Lung (tissue), 11 donors: ENCODE measurements at regions not wholly inside any gene's neighbourhood (a gene's known extent, or its start where the extent isn't known, plus 50 kb on each side); places are given as distances from the start of the nearest gene placed in this dataset.
"Not testable (repeated sequence)": the region's sequence is repeated elsewhere in the genome, so short reads cannot be mapped to it uniquely, and the experiment has no call there.

Experiments used
- ATAC-seq: fragments of 200-7000 bp; cut with Tn5 transposase; one replicate; pipeline ENCODE4 v1.9.1; 2020; ENCODE audit warnings: moderate number of reproducible peaks; ENCODE audit not compliant: insufficient read depth, low FRiP score
- DNase-seq, 3 donors: peaks; one replicate each; pipeline ENCODE4 v3.0.0-alpha.2; 2013 to 2017
- H3K27ac ChIP-seq, 2 donors: one replicate each; pipeline ENCODE4 v1.5.1; 2013; ENCODE audit warnings: mild to moderate bottlenecking in 2 of 2, moderate library complexity in 2 of 2, control low read depth in 1 of 2, inconsistent platforms in 1 of 2, low read depth in 1 of 2, low read length in 1 of 2
- H3K27me3 ChIP-seq, 3 donors: one replicate each; pipeline ENCODE4 v1.5.1; 2013; ENCODE audit warnings: low read length in 2 of 3; ENCODE audit not compliant: control insufficient read depth in 3 of 3, insufficient read depth in 3 of 3
- H3K36me3 ChIP-seq, 4 donors: one replicate each; pipeline ENCODE4 v1.5.1; 2013; ENCODE audit warnings: low read length in 4 of 4, mild to moderate bottlenecking in 1 of 4, moderate library complexity in 1 of 4; ENCODE audit not compliant: control insufficient read depth in 4 of 4, insufficient read depth in 4 of 4
- H3K4me1 ChIP-seq, 5 donors: one replicate each; pipeline ENCODE4 v1.5.1; 2013; ENCODE audit warnings: low read length in 5 of 5, mild to moderate bottlenecking in 2 of 5, moderate library complexity in 1 of 5; ENCODE audit not compliant: control insufficient read depth in 5 of 5, insufficient read depth in 5 of 5
- H3K4me3 ChIP-seq: one replicate; pipeline ENCODE4 v1.5.1; 2013; ENCODE audit warnings: mild to moderate bottlenecking, control low read depth, moderate library complexity
- H3K9ac ChIP-seq, 2 donors: one replicate each; pipeline ENCODE4 v1.5.1; 2013; ENCODE audit warnings: low read length in 2 of 2, control low read depth in 1 of 2; ENCODE audit not compliant: insufficient read depth in 1 of 2
- H3K9me3 ChIP-seq, 4 donors: one replicate each; pipeline ENCODE4 v1.5.1; 2013; ENCODE audit warnings: low read length in 3 of 4, mild to moderate bottlenecking in 1 of 4, moderate library complexity in 1 of 4; ENCODE audit not compliant: control insufficient read depth in 4 of 4, insufficient read depth in 3 of 4
- CTCF ChIP-seq: IDR thresholded peaks from 2 replicates; pipeline ENCODE4 v1.5.1; 2012; ENCODE audit warnings: mild to moderate bottlenecking; ENCODE audit errors: control extremely low read depth, extremely low read depth
- WGBS, 2 donors: extraction: QIAGEN DNeasy Blood & Tissue Kit; methylation state at CpG; one replicate each; pipeline ENCODE4 v1.1.7; 2013; 5-methylcytosine and 5-hydroxymethylcytosine counted together
- donor health status: control.
- donor health status: control.
- donor health status: Bipolar disorder and iron deficiency.
- donor health status: healthy.
- donor health status: DM: yes; HTN: yes; CAD: no.

DNA sequence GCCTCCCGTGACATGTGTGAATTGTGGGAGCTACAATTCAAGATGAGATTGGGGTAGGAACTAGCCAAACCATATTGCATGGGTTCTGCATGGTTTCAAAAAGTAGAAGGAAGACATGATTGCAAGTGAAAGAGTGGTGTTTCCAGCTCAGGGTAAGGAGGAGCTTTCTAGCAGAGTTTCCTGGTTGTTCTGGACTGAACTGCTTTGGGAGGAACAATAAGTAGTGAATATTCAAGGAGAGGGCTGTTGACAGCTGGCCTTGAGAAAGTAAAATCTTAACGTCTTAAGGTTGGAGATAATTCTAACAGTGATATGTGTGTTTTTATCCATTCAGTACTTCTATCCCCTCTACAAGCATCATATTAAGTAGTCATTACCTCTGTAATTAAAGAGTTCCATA lies 62.2 kb upstream of the PRKG1 start:
- Histone ChIP-seq H3K4me3 (no peak overlapping the region), H3K9me3 (no peaks in the 10 kb centered on the region), H3K27ac (no peak overlapping the region), H3K9ac (no peak overlapping the region), H3K27me3 (no peaks in the 10 kb centered on the region), H3K4me1 (peaks cover 0 to 25% (median 2%) of the 10 kb centered on the region in 5 donors), H3K36me3 (no peaks in the 10 kb centered on the region)
- 64 to 84% methylated on average over 2 of the region's 2 CpGs for WGBS, 2 donors
- DNase-seq (no peak), ATAC-seq (no peak)
- no peak for TF ChIP-seq CTCF

DNA sequence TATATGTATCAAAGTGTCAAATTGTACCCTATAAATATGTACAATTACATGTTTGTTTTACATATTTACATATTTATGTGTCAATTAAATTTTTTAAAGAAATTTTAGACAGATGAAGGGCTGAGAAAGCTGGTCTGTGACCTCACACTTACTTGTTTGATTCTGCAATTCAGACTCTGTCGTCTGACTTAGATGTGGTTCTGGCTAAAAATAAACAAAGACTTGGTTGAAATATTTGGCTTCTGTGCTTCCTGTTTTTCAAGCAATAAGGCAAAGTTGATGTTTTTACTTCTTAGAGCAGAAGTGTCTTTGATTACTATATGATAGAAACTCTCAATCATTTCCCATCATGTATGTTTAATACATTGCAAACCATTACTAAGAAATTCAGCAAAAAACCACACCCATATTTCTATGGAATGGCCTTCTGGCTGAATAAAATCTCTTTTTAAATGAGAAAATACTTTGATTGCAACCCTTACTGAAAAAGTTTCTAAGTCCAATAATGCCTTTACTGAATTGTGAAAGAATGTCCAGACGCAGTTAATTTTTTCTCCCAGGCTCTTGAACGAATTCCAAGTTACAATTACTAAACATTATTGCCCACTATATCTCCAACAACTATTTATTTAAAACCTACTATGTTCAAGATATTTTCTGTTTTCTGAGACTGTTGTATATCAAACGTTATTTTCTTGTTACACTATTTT lies 59.5 kb upstream of the PRKG1 start:
- peaks cover 0 to 25% (median 2%) of the 10 kb centered on the region in 5 donors for H3K4me1 ChIP-seq
- ATAC-seq = no peak
- WGBS, 2 donors = 41 to 55% methylated on average over 4 of the region's 4 CpGs

DNA sequence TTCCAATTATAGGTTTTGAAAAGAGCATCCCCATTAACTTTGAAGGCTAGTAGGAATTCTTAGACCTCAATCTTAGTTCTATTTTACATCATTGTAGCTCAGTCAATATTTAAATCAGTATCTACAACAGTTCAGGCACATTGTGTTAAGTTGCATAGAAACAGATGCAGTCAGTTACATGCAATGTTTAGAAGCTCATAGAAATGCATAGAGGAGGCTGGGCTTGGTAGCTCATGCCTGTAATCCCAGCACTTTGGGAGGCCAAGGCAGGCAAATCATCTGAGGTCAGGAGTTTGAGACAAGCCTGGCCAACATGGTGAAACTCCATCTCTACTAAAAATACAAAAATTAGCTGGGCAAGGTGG lies 58.9 kb upstream of the PRKG1 start:
- not testable (repeated sequence) for H3K27me3 ChIP-seq

More for the DNA sequence above, 59.5 kb upstream of the PRKG1 start:
- peak in 2 of 3 donors; percentile 82 to 83 for DNase-seq
- TF ChIP-seq CTCF = no peak
- H3K9me3 ChIP-seq = no peaks in the 10 kb centered on the region
- H3K9ac ChIP-seq = peak overlapping the region in 1 of 2 donors; percentile 15
- no peak overlapping the region for H3K27ac ChIP-seq
- no peak overlapping the region for H3K4me3 ChIP-seq
- H3K36me3 ChIP-seq = no peaks in the 10 kb centered on the region
- H3K27me3 ChIP-seq = no peaks in the 10 kb centered on the region

DNA sequence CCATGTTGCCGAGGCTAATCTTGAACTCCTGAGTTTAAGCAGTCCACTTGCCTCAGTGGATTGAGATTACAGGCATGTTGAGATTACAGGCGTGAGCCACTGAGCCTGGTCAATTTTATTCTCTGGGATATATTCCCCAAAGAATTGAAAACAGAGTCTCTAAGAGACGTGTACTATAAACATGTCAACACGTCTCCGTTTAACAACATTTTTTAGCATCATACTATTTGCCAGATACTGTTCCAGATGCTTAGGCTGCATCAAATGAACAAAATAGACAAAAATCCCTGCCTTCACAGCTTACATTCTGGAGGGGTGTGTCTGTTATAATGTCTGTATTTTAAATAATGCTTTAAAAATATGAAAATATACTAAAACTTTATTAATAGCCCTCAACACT lies 54.1 kb upstream of the PRKG1 start:
- no peak for TF ChIP-seq CTCF
- Histone ChIP-seq H3K9ac (no peak overlapping the region), H3K9me3 (no peaks in the 10 kb centered on the region), H3K36me3 (no peaks in the 10 kb centered on the region), H3K27ac (no peak overlapping the region), H3K4me3 (no peak overlapping the region), H3K27me3 (no peaks in the 10 kb centered on the region), H3K4me1 (peaks cover 0 to 27% (median 6%) of the 10 kb centered on the region in 5 donors)
- WGBS, 2 donors = 73 to 84% methylated on average over 5 of the region's 5 CpGs
- DNase-seq = peak in 2 of 3 donors; percentile 61 to 72
- no peak for ATAC-seq

More for the DNA sequence above, 58.9 kb upstream of the PRKG1 start:
- H3K9me3 ChIP-seq, DNase-seq, ATAC-seq, H3K9ac ChIP-seq, H3K36me3 ChIP-seq, H3K4me3 ChIP-seq: not testable (repeated sequence)
- H3K4me1 ChIP-seq = peaks cover 0 to 25% (median 2%) of the 10 kb centered on the region in 5 donors
- peak overlapping the region in 1 of 2 donors; percentile 4 for H3K27ac ChIP-seq
